Stimulated activated naive CD8-positive, alpha-beta T cell treated with anti-CD3 and anti-CD28 coated beads, Interleukin-15, amount 100 ng/mL, for 72 hours (primary cell): ENCODE measurements at regions not wholly inside any gene's neighbourhood (a gene's known extent, or its start where the extent isn't known, plus 50 kb on each side); places are given as distances from the start of the nearest gene placed in this dataset.

Source experiments
- ATAC-seq: fragments of 150-1000 bp; cut with Tn5 transposase; 2 replicates; pipeline ENCODE4 v1.10.0; 2021; ENCODE audit warnings: mild to moderate bottlenecking, moderate library complexity
- DNase-seq, 2 donors: peaks; one replicate each; pipeline ENCODE4 v3.0.0; 2021 to 2022
- H3K27ac Mint-ChIP-seq, 2 donors: one replicate each; pipeline ENCODE4 v1.8.0; 2022; ENCODE audit warnings: mild to moderate bottlenecking in 2 of 2, mixed read lengths in 2 of 2, moderate library complexity in 2 of 2
- H3K27me3 Mint-ChIP-seq: one replicate; pipeline ENCODE4 v1.8.0; 2022; ENCODE audit warnings: mixed read lengths
- H3K4me1 Mint-ChIP-seq: one replicate; pipeline ENCODE4 v1.8.0; 2022; ENCODE audit warnings: mild to moderate bottlenecking, mixed read lengths
- H3K4me3 Mint-ChIP-seq, 2 donors: one replicate each; pipeline ENCODE4 v1.8.0; 2022; ENCODE audit warnings: mild to moderate bottlenecking in 2 of 2, mixed read lengths in 2 of 2, moderate library complexity in 1 of 2
- H3K9me3 Mint-ChIP-seq, 2 donors: one replicate each; pipeline ENCODE4 v1.8.0; 2022; ENCODE audit warnings: mixed read lengths in 2 of 2

DNA sequence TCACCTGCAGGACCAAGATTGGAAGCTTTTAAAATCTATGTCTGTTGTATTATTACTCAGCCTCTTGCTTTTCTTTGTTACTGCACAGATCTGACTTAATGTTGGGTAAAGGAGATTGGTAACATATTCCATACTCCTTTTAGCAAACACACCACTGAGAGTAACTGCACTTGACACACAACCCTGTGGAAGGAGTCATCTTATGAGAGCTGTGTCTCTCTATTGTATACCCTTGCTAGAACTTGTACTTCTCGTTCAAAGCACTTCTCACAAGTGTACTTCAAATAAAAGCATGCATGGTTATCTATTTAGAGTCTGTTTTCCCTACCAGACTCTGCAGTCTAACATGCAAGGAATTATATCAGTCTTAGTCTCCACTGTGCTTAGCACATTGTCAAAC is 813.4 kb downstream of the ADGRL2 start:
- DNase-seq (no peak), ATAC-seq (no peak)
- no peak overlapping the region for H3K4me3 Mint-ChIP-seq
- no peaks in the 10 kb centered on the region for H3K27me3 Mint-ChIP-seq
- no peak overlapping the region for H3K27ac Mint-ChIP-seq
- no peaks in the 10 kb centered on the region for H3K4me1 Mint-ChIP-seq
- no peaks in the 10 kb centered on the region for H3K9me3 Mint-ChIP-seq

DNA sequence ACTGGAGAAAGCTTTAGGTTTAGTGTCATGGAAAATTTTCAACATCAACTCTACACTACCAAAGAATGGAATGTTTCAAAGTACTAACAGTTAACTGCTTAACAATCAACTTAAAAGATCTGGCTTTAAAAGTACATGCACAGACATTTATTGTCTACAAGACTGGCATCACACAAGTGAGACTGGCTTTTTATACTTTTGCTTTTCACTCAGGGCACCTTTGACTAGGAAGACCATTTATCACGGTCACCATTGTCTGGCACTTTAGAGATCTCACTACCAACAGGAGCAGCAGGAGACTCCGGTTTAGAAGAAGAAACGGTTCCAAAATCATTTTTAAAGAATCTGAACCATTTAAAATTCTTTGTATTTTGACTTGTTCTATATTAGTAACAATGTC is 812.3 kb downstream of the ADGRL2 start:
- no peaks in the 10 kb centered on the region for H3K4me1 Mint-ChIP-seq

DNA sequence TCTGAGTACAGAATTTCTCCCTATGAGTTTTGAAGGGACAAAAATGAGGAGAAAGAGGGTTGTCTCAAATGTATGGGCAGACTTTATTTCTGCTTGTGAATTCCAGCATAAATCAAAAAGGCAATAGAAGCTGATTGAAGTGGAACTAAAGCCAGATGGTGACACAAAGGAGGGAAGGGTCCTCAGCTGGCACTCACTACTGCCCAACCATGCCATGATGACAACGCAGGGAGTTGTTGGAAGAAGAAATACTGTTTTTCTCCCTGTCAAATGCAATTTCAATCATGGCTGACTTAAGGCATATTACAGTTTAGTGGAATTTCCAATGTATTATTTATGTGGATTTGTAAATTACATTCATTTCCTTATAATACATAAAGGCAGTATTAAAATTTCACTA is 805.8 kb downstream of the ADGRL2 start:
- DNase-seq, result no peak
- Mint-ChIP-seq H3K27me3 (no peaks in the 10 kb centered on the region), H3K4me1 (no peaks in the 10 kb centered on the region), H3K4me3 (no peak overlapping the region), H3K9me3 (no peaks in the 10 kb centered on the region), H3K27ac (no peak overlapping the region)
- no peak for ATAC-seq

More for the DNA sequence above, 812.3 kb downstream of the ADGRL2 start:
- Mint-ChIP-seq H3K4me3 (no peak overlapping the region), H3K27me3 (no peaks in the 10 kb centered on the region), H3K27ac (no peak overlapping the region), H3K9me3 (no peaks in the 10 kb centered on the region)
- DNase-seq (no peak), ATAC-seq (no peak)

DNA sequence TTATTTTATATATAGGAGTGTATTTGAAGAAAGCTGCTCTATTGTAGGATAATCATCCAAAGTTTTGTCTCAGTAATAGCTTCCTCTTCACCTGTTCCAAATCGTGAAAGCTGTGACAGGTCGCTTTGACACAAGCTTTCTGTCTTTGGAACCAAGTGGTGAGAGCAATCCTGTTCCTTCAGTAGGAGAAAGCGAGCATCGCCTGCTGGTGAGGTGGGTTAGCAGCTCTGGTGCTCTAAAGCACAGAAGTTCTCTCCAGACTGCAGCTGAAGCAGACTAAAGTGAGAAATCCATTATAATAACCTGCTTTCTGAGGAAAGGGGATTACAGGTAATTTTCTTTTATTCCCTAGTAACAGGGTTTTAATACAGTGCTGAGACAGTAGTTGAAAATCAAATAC is 803.8 kb downstream of the ADGRL2 start:
- no peaks in the 10 kb centered on the region for H3K9me3 Mint-ChIP-seq
- ATAC-seq, result no peak

DNA sequence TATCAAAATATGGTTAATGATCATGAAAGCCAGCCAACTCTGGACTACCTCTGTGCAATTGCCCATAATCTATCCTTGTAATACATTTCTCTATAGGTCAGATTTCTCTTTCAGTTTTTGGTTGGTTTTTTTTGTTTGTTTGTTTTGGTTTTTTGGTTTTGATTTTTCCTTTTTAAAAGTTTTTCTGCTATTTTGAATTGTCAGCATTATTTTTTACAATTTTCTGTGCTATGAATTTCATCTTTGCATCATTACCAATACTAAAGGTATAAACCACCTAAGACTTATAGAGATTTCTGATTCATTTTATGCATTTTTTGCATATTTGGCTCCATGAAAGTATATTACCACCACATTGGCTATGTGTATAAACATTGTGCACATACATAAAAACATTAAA is 799.6 kb downstream of the ADGRL2 start:
- no peak for ATAC-seq
- no peak for DNase-seq
- Mint-ChIP-seq H3K9me3 (no peaks in the 10 kb centered on the region), H3K4me3 (no peak overlapping the region), H3K27me3 (no peaks in the 10 kb centered on the region), H3K4me1 (peaks cover 4% of the 10 kb centered on the region), H3K27ac (no peak overlapping the region)

More for the DNA sequence above, 803.8 kb downstream of the ADGRL2 start:
- no peak for DNase-seq
- Mint-ChIP-seq H3K4me3 (no peak overlapping the region), H3K27ac (no peak overlapping the region), H3K4me1 (no peaks in the 10 kb centered on the region), H3K27me3 (no peaks in the 10 kb centered on the region)

DNA sequence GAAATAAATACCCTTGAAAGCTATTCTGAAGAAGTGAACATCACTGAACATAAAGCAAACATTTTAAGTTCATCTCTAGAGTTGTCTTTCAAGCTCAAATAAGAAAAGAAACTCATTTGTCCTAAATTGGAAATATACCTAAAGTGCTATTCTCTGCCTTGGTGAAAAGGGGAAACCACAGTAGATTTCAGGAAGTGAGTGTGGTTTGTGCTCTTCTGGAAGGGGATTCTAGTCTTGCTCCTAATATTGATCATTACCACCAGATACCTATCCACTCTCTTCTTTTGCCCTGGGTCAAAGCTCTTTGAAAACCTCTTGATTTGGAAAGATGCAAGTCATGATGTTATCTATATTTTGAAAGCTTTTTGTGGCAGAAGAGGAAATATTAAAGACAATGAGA is 798.1 kb downstream of the ADGRL2 start:
- ATAC-seq (no peak), DNase-seq (no peak)
- H3K27me3 Mint-ChIP-seq, result no peaks in the 10 kb centered on the region
- no peak overlapping the region for H3K27ac Mint-ChIP-seq
- peaks cover 4% of the 10 kb centered on the region for H3K4me1 Mint-ChIP-seq
- no peaks in the 10 kb centered on the region for H3K9me3 Mint-ChIP-seq
- no peak overlapping the region for H3K4me3 Mint-ChIP-seq

DNA sequence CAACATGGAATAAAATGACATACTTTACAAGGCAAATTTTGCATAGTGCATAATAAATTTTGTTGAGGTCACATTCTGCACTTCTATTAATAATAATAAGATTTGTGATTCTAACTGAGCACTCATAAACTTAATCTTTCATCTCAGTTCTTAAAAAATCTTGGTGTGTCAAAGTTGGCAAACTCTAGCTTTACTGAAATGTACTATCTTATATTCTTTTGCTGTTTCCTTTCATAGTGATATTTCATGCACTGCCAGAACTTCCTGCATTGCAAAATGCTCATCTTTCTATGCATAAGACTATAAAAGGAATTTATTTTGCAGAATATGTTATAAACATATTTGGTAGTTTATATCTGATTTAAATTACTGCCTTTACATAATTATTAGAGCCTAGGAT is 797.6 kb downstream of the ADGRL2 start:
- Mint-ChIP-seq H3K27ac (no peak overlapping the region), H3K9me3 (no peaks in the 10 kb centered on the region), H3K27me3 (no peaks in the 10 kb centered on the region), H3K4me3 (no peak overlapping the region), H3K4me1 (peaks cover 4% of the 10 kb centered on the region)
- DNase-seq, result no peak
- no peak for ATAC-seq

DNA sequence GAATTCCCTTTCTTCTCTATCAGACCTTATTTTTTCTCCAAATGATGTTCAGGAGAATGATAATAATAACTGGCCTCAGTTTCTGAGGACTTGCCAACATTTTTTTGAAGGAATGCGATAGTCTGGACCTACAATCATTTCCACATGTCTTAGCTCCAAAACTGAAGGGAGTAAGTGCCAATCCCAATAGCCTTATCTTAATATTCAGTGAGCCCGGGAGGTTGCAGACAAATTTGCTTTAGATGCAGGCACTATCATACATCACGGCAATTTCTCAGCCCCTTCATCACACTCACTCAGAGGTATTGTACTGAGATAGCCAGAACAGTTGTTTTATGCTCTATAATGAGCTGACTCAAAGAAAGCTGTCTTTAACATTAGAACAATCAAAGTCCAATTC is 796.9 kb downstream of the ADGRL2 start:
- Mint-ChIP-seq H3K4me1 (peaks cover 4% of the 10 kb centered on the region), H3K9me3 (no peaks in the 10 kb centered on the region)
- no peak for ATAC-seq

DNA sequence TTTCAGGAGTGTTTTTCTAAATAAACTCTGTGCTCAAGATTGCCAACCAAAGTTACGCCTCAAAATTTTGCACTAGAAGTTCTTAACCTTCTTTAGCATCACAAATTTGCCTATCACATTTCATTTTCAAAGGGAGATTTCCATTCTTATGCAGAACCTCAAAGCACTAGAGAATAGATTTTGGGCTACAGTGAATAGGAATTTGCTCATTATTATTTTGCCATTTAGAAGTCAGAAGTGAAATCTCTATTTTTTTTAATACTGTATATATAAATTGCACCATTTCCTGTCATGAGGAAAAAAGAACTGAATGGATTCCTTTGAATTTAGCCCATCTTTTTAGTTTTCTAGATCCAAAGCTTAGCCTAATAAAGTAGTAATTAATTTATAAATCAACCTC is 796.4 kb downstream of the ADGRL2 start:
- no peak overlapping the region for H3K4me3 Mint-ChIP-seq
- no peak for ATAC-seq
- H3K27me3 Mint-ChIP-seq, result no peaks in the 10 kb centered on the region

More for the DNA sequence above, 796.9 kb downstream of the ADGRL2 start:
- no peaks in the 10 kb centered on the region for H3K27me3 Mint-ChIP-seq
- no peak overlapping the region for H3K4me3 Mint-ChIP-seq
- H3K27ac Mint-ChIP-seq, result no peak overlapping the region
- no peak for DNase-seq

DNA sequence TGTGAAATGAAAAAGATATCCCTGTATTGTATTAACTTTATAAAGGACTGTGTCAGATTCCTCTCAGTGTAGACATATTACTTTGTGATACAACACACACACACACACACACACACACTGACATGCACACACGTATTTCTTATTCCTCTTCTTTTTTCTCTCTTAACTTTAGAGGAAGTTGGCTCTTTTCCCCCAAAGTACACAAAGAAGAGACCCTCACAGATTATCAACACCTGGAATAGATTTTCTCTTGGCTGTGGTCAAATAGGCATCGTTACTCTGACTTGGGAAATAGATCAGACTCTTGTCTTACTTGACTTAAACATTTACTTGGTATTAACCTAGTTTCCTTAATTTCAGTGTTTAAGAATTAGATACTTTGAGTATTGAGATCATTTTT is 792.8 kb downstream of the ADGRL2 start:
- peaks cover 0 to 6% of the 10 kb centered on the region in 2 donors for H3K9me3 Mint-ChIP-seq
- H3K27me3 Mint-ChIP-seq, result no peaks in the 10 kb centered on the region
- H3K4me1 Mint-ChIP-seq, result no peaks in the 10 kb centered on the region
- DNase-seq (no peak), ATAC-seq (no peak)
- no peak overlapping the region for H3K27ac Mint-ChIP-seq
- no peak overlapping the region for H3K4me3 Mint-ChIP-seq

More for the DNA sequence above, 796.4 kb downstream of the ADGRL2 start:
- H3K27ac Mint-ChIP-seq, result no peak overlapping the region
- no peak for DNase-seq
- peaks cover 4% of the 10 kb centered on the region for H3K4me1 Mint-ChIP-seq
- H3K9me3 Mint-ChIP-seq, result no peaks in the 10 kb centered on the region

DNA sequence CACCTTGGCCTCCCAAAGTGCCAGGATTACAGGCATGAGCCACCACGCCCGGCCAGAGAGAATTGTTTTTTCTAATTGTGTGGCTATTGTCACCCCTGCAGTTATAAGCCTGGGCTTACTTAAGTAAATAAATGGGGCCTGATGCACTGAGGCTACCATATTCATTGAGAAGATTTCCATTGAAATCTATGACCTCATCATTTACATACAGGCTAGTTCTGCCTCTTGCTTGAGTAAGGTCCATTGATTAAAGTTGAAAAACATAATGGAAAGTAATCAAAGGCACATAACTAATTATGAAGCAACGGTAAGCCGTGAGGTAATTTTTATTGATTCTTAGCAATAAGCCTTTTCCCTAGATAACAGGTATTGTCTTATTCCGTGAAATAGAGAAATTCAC is 788.9 kb downstream of the ADGRL2 start:
- Mint-ChIP-seq H3K4me1 (no peaks in the 10 kb centered on the region), H3K4me3 (no peak overlapping the region), H3K27ac (no peak overlapping the region), H3K27me3 (no peaks in the 10 kb centered on the region), H3K9me3 (peaks cover 0 to 6% of the 10 kb centered on the region in 2 donors)
- ATAC-seq (no peak), DNase-seq (no peak)

DNA sequence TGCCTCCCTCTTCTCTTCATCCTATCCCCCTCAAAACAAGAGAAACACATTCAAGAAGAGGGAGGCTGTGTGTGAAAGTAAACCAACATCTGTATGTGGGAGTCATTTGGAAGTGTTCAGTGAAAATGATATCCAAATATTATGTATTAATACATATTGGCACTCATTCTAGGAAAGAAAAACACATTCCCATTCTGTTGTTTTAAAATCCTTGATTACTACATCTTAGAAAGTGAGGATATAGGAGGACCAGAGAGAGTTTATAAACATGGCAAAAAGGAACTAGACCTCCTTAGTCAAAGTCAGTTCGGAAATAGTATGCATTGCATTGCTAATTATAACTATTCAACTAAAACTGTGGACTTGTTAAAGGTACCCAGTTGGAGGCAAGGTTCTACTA is 786.6 kb downstream of the ADGRL2 start:
- Mint-ChIP-seq H3K27ac (no peak overlapping the region), H3K4me1 (no peaks in the 10 kb centered on the region), H3K4me3 (no peak overlapping the region), H3K9me3 (peaks cover 0 to 6% of the 10 kb centered on the region in 2 donors), H3K27me3 (no peaks in the 10 kb centered on the region)
- DNase-seq, result no peak
- ATAC-seq, result no peak

DNA sequence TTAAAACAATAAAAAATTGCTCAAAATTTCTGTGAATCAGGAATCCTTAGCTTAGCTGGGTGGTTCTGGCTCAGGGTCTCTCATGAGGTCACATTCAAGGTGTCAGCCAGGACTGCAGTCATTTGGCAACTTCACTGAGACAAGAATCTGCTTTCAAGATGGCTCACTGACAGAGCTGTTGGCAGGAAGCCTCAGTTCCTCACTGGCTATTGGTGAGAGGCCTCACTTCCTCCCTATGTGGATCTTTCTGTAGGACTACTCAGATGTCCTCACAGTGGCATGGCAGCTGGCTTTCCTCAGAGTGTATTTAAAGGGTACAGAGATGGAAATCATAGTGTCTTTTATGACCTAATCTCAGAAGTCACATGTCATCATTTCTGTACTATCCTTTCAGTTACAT is 785.7 kb downstream of the ADGRL2 start:
- Mint-ChIP-seq H3K27ac (no peak overlapping the region), H3K27me3 (no peaks in the 10 kb centered on the region), H3K4me3 (no peak overlapping the region), H3K4me1 (no peaks in the 10 kb centered on the region), H3K9me3 (peaks cover 0 to 6% of the 10 kb centered on the region in 2 donors)
- DNase-seq, result no peak
- no peak for ATAC-seq

DNA sequence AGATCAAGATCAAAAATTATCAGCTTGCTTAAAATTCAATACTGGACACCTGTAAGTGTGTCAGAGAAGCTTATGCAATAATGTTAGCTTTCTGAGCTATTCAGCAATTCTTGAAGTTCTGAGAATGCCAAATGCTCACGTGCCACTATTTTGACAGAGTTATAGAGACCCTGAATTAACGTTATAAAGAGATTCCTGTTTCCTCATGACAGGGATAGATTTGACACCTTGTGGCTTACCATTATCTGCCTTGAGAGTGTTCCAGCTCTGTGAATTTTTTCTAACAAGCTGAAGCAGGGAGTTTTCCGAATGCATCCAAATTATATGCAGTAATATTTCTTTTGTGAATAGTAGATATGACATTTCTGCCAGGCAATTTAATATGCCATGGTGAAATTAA is 781.6 kb downstream of the ADGRL2 start:
- H3K9me3 Mint-ChIP-seq, result no peaks in the 10 kb centered on the region
- H3K4me3 Mint-ChIP-seq, result no peak overlapping the region
- DNase-seq, result no peak
- H3K4me1 Mint-ChIP-seq, result no peaks in the 10 kb centered on the region
- no peak overlapping the region for H3K27ac Mint-ChIP-seq
- no peak for ATAC-seq
- no peaks in the 10 kb centered on the region for H3K27me3 Mint-ChIP-seq

DNA sequence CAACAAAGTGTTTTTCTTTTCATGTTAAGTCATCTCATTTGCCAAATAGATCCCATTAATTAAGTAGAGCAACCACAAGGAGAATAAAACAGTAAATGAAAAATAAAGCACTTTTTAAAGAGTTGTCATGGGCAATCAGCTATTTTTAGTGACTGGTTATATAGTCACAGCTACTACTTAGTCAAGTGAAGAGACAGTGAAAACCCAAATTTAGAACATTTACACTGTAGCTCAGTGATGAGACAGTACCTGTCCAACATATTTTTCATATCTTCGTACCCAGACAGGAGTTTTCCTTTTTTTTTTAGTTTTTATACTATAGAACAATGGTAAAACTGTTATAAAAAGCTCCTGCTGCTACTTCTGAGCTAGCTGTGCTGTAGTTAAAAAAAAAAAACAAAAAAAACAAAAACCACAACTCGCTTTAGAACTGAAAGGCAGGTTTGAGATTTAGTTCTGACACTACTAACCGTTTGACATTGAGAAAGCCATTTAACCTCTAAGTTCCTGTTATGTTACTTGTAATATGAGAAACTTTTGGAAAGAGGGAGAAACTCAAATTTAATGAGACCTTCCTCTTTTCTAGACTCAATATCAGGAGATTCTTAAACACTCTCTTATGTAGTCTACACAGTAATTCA is 777.5 kb downstream of the ADGRL2 start:
- Mint-ChIP-seq H3K4me3 (no peak overlapping the region), H3K4me1 (no peaks in the 10 kb centered on the region), H3K27ac (no peak overlapping the region), H3K27me3 (no peaks in the 10 kb centered on the region), H3K9me3 (no peaks in the 10 kb centered on the region)
- DNase-seq (no peak), ATAC-seq (no peak)

DNA sequence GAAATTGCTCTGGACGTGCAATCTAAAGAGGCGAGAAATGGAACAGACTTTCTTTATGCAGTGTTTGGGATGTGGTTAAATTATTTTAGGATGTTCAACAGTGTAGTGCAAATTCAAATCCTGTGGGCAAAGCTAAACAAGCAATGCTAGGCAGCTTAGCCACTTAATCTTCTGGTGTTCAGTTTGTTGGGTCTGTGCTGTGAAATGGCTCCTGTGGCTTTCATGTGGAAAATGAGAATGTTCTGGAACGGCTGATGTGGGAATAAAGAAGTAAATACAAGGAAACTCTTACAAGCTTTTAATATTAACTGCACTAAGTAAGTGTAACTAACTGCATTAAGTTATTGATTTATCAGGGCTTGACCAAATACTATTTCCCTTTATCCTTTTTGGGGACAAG is 766.6 kb downstream of the ADGRL2 start:
- Mint-ChIP-seq H3K27me3 (no peaks in the 10 kb centered on the region), H3K27ac (no peak overlapping the region), H3K4me1 (no peaks in the 10 kb centered on the region), H3K4me3 (no peak overlapping the region), H3K9me3 (peaks cover 0 to 5% of the 10 kb centered on the region in 2 donors)
- DNase-seq (no peak), ATAC-seq (no peak)

DNA sequence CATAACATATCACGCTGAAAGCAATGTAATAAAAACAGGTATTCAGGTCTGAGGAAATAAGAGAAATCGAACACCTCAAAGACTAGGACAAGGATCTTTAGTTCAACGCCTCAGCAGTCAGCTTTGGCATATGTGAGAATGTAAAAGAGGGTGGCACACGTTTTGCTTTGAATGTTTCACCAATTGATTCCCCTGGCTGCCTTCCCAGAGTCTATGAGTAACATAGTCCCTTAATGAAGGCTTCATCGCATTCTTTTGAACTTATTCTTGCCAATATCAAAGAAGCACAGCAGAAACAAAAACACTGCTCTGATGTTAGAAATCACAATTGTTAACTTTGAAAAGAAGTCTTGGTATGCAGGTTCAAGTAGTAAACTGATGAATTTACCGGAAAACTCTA is 764.8 kb downstream of the ADGRL2 start:
- ATAC-seq, result no peak
- no peak overlapping the region for H3K4me3 Mint-ChIP-seq
- no peaks in the 10 kb centered on the region for H3K27me3 Mint-ChIP-seq
- no peak for DNase-seq
- no peak overlapping the region for H3K27ac Mint-ChIP-seq
- no peaks in the 10 kb centered on the region for H3K4me1 Mint-ChIP-seq
- H3K9me3 Mint-ChIP-seq, result peaks cover 0 to 2% of the 10 kb centered on the region in 2 donors
